A549 (cell line): ENCODE measurements at regions not wholly inside any gene's neighbourhood (a gene's known extent, or its start where the extent isn't known, plus 50 kb on each side); places are given as distances from the start of the nearest gene placed in this dataset.

Experiments
- ATAC-seq, 2 experiments: fragments of 200-7000 bp in 1 of 2; fragments of >200 bp in 1 of 2; cut with Nextera tagmentation in 1 of 2; cut with Tn5 transposase in 1 of 2; 3 replicates each; pipeline versions ENCODE4 v1.8.0 to v1.9.1; 2018 to 2020; ENCODE audit warnings: mild to moderate bottlenecking in 1 of 2, moderate library complexity in 1 of 2
- CTCF ChIA-PET: fragments of 300-600 bp; sonication (Branson Sonifier 250); formaldehyde crosslinking; extraction: SDS; loops from one replicate; lab custom pipeline; 2021; ENCODE audit warnings: antibody characterized with exemption, inconsistent platforms; lab: Yijun Ruan, JAX
- POLR2A ChIA-PET: fragments of 350-600 bp; formaldehyde crosslinking; extraction: SDS; loops from one replicate; lab custom pipeline; 2021; ENCODE audit warnings: antibody characterized with exemption, inconsistent platforms; lab: Yijun Ruan, JAX
- DNase-seq, 2 experiments: peaks; one replicate each; pipeline versions ENCODE4 v3.0.0 to v3.0.0-alpha.2; 2011 to 2016; ENCODE audit warnings: low read depth in 1 of 2, low spot score in 1 of 2
- FAIRE-seq: peaks from 2 replicates; lab custom pipeline; 2011; peaks lifted over from hg19 to GRCh38; lab: Jason Lieb, UNC
- H3K27ac ChIP-seq, 2 experiments: fragments of >200 bp; sonication (Bioruptor Twin); formaldehyde crosslinking; 3 replicates each; pipeline ENCODE4 v1.5.1; 2016 to 2017
- H3K4me1 ChIP-seq: fragments of >200 bp; sonication (Bioruptor Twin); formaldehyde crosslinking; 3 replicates; pipeline ENCODE4 v1.6.1; 2016
- H3K4me2 ChIP-seq: fragments of >200 bp; sonication (Bioruptor Twin); formaldehyde crosslinking; 3 replicates; pipeline ENCODE4 v1.6.1; 2016
- H3K4me3 ChIP-seq: fragments of >200 bp; sonication (Bioruptor Twin); formaldehyde crosslinking; 3 replicates; pipeline ENCODE4 v1.5.1; 2016
- H3K9me3 ChIP-seq: fragments of >200 bp; sonication (Bioruptor Twin); formaldehyde crosslinking; 3 replicates; pipeline ENCODE4 v1.6.1; 2016
- BCL3 ChIP-seq: fragments of >200 bp; sonication (Bioruptor Twin); formaldehyde crosslinking; IDR thresholded peaks from 3 replicates; pipeline ENCODE4 v1.6.1; 2016
- CBX8 ChIP-seq: fragments of 200-600 bp; sonication (generic); IDR thresholded peaks from 2 replicates; pipeline ENCODE4 v1.6.1; 2016
- EHMT2 ChIP-seq: fragments of 200-600 bp; sonication (generic); IDR thresholded peaks from 2 replicates; pipeline ENCODE4 v1.6.1; 2016; ENCODE audit warnings: antibody characterized with exemption, low read depth, mild to moderate bottlenecking, moderate library complexity
- HEYL ChIP-seq: fragments of 250-450 bp; sonication (Bioruptor Pico); IDR thresholded peaks from 2 replicates; pipeline ENCODE4 v1.8.0; 2021; ENCODE audit warnings: mild to moderate bottlenecking, moderate library complexity
- MAX ChIP-seq: IDR thresholded peaks from 2 replicates; pipeline ENCODE4 v1.6.1; 2012
- MAZ ChIP-seq: fragments of 150-350 bp; IDR thresholded peaks from 2 replicates; pipeline ENCODE4 v1.6.1; 2014; ENCODE audit warnings: antibody characterized with exemption, low read depth, low read length, borderline replicate concordance
- NR3C1 ChIP-seq: fragments of >200 bp; sonication (Bioruptor Twin); formaldehyde crosslinking; IDR thresholded peaks from 3 replicates; pipeline ENCODE4 v1.6.1; 2017
- PHF8 ChIP-seq: fragments of 200-600 bp; sonication (generic); IDR thresholded peaks from 2 replicates; pipeline ENCODE4 v1.6.1; 2016; ENCODE audit warnings: low read depth, mild to moderate bottlenecking, antibody characterized with exemption, moderate library complexity, borderline replicate concordance
- POLR2A ChIP-seq: IDR thresholded peaks from 2 replicates; pipeline ENCODE4 v1.6.1; 2012; ENCODE audit warnings: mild to moderate bottlenecking, low read length
- RAD21 ChIP-seq, 2 experiments: fragments of >200 bp in 1 of 2; sonication (Bioruptor Twin) in 1 of 2; formaldehyde crosslinking in 1 of 2; IDR thresholded peaks in 1 of 2; conservative IDR thresholded peaks in 1 of 2; 2 replicates in 1 of 2; 3 replicates in 1 of 2; pipeline ENCODE4 v1.6.1; 2012 to 2018; ENCODE audit warnings: inconsistent platforms in 1 of 2
- RCOR1 ChIP-seq: fragments of 150-350 bp; IDR thresholded peaks from 2 replicates; pipeline ENCODE4 v1.6.1; 2014; ENCODE audit warnings: antibody characterized with exemption, low read length, low read depth
- RFX5 ChIP-seq: fragments of 450-650 bp; IDR thresholded peaks from 2 replicates; pipeline ENCODE4 v1.7.1; 2014; ENCODE audit warnings: antibody characterized with exemption, mild to moderate bottlenecking, moderate library complexity
- RNF2 ChIP-seq: fragments of 200-600 bp; sonication (generic); IDR thresholded peaks from 2 replicates; pipeline ENCODE4 v1.6.1; 2016; ENCODE audit warnings: low read depth, mild to moderate bottlenecking, antibody characterized with exemption, moderate library complexity, borderline replicate concordance
- WGBS: methylation state at CpG from one replicate; pipeline ENCODE4 v1.1.6; 2017; ENCODE audit errors: missing lambda C conversion rate; 5-methylcytosine and 5-hydroxymethylcytosine counted together
- TF ChIP-seq, protein P1 (sequence below): fragments of 250-450 bp; sonication (Bioruptor Pico); IDR thresholded peaks from 2 replicates; pipeline ENCODE4 v1.5.0; 2020; ENCODE audit warnings: low read depth, mild to moderate bottlenecking, moderate library complexity
- TF ChIP-seq, protein P2 (sequence below): fragments of >200 bp; sonication (Bioruptor Twin); formaldehyde crosslinking; IDR thresholded peaks from 3 replicates; pipeline ENCODE4 v1.5.1; 2016
- TF ChIP-seq, protein P3 (sequence below): IDR thresholded peaks from 2 replicates; pipeline ENCODE4 v1.6.1; 2012; ENCODE audit warnings: low read depth, borderline replicate concordance

GRCh38 chr7:153939177-153939576 is 113.0 kb upstream of the DPP6 start (continued):
- no peak for TF ChIP-seq BCL3
- TF ChIP-seq PHF8, result no peak
- TF ChIP-seq, protein P1, sequence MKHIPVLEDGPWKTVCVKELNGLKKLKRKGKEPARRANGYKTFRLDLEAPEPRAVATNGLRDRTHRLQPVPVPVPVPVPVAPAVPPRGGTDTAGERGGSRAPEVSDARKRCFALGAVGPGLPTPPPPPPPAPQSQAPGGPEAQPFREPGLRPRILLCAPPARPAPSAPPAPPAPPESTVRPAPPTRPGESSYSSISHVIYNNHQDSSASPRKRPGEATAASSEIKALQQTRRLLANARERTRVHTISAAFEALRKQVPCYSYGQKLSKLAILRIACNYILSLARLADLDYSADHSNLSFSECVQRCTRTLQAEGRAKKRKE (CRISPR knock-in tag), result no peak
- no peak for TF ChIP-seq POLR2A
- TF ChIP-seq, all 56 proteins: peak for 0

GRCh38 chr7:153939654-153940053 is 112.5 kb upstream of the DPP6 start:
- 24% methylated on average over 3 of the region's 3 CpGs for WGBS
- TF ChIP-seq RAD21 (conservative IDR thresholded peaks at IDR 0.05 in 1 of 2, IDR thresholded peaks at IDR 0.05 in 1 of 2), result no peak
- no peak for TF ChIP-seq NR3C1
- no peak for TF ChIP-seq HEYL
- TF ChIP-seq EHMT2, result no peak
- no peak for TF ChIP-seq PHF8
- no peak for TF ChIP-seq RCOR1
- TF ChIP-seq RFX5, result no peak
- no peak for TF ChIP-seq MAZ
- H3K4me3 ChIP-seq, result no peak overlapping the region
- FAIRE-seq, result no peak
- no peaks in the 10 kb centered on the region for H3K4me1 ChIP-seq
- no peak for ATAC-seq
- ChIA-PET CTCF (interaction anchor here (1.1 kb wide), 1 partner anchor 558 kb away, joined by 3 read pairs; no protein-coding TSS in a partner anchor), POLR2A (no interaction called here)
- no peak overlapping the region for H3K27ac ChIP-seq
- no peaks in the 10 kb centered on the region for H3K9me3 ChIP-seq
- DNase-seq, result no peak
- no peak overlapping the region for H3K4me2 ChIP-seq

DNA sequence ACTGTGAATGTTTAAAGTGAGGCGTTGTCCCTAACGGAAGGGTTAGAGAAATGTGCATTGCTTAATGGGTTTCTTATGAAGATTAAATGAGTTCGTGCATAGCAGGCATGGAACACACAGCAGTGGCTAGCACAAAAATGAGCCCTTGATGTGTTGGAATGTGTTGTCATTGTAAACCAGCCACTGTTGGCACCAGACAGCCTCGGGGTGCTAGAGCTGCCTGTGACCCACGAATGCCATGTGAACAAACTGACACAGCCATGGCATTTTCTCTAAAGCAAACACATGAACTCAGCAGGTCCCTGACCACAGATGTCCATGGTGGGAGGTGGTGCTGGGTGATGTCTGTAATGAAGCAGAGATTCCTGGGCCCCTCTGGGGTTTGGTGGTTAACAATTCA is 111.1 kb upstream of the DPP6 start:
- no peak for FAIRE-seq
- 12% methylated on average over 5 of the region's 5 CpGs for WGBS
- Histone ChIP-seq H3K4me1 (no peaks in the 10 kb centered on the region), H3K4me2 (no peak overlapping the region), H3K4me3 (no peak overlapping the region), H3K27ac (no peak overlapping the region), H3K9me3 (no peaks in the 10 kb centered on the region)
- DNase-seq, result no peak
- no peak for ATAC-seq
- TF ChIP-seq, protein P2, sequence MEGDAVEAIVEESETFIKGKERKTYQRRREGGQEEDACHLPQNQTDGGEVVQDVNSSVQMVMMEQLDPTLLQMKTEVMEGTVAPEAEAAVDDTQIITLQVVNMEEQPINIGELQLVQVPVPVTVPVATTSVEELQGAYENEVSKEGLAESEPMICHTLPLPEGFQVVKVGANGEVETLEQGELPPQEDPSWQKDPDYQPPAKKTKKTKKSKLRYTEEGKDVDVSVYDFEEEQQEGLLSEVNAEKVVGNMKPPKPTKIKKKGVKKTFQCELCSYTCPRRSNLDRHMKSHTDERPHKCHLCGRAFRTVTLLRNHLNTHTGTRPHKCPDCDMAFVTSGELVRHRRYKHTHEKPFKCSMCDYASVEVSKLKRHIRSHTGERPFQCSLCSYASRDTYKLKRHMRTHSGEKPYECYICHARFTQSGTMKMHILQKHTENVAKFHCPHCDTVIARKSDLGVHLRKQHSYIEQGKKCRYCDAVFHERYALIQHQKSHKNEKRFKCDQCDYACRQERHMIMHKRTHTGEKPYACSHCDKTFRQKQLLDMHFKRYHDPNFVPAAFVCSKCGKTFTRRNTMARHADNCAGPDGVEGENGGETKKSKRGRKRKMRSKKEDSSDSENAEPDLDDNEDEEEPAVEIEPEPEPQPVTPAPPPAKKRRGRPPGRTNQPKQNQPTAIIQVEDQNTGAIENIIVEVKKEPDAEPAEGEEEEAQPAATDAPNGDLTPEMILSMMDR, result no peak
- TF ChIP-seq, protein P3, sequence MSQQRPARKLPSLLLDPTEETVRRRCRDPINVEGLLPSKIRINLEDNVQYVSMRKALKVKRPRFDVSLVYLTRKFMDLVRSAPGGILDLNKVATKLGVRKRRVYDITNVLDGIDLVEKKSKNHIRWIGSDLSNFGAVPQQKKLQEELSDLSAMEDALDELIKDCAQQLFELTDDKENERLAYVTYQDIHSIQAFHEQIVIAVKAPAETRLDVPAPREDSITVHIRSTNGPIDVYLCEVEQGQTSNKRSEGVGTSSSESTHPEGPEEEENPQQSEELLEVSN, result no peak
- TF ChIP-seq MAX (no peak), CBX8 (no peak), RNF2 (no peak)
- TF ChIP-seq, protein P1 (CRISPR knock-in tag), result no peak
- ChIA-PET POLR2A (no interaction called here), CTCF (interaction anchor here (1.3 kb wide), 1 partner anchor 10 kb away, joined by 3 read pairs; no protein-coding TSS in a partner anchor)
